ENCODE measurements at regions not wholly inside any gene's neighbourhood (a gene's known extent, or its start where the extent isn't known, plus 50 kb on each side); places are given as distances from the start of the nearest gene placed in this dataset.

DNA sequence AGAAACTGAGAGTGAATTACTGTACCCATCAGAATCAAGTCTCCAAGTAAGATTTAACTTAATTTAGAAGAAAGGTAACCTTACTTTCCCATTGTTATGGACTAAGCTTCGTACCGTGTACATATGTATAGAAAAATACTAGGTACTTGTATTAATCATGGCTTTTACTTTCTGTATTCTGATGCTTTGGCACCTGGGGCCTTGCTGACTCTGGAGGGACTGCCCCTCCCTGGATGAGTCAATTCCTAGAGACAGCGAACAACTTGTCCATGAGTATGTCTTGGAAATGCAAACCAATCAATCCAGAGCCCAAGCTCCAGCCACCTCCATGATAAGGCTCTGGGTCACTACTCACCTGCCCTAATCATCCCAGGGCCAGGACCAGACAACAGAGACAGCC is 50.0 kb upstream of the DGKG start (continued):
- TF ChIP-seq, protein P1, sequence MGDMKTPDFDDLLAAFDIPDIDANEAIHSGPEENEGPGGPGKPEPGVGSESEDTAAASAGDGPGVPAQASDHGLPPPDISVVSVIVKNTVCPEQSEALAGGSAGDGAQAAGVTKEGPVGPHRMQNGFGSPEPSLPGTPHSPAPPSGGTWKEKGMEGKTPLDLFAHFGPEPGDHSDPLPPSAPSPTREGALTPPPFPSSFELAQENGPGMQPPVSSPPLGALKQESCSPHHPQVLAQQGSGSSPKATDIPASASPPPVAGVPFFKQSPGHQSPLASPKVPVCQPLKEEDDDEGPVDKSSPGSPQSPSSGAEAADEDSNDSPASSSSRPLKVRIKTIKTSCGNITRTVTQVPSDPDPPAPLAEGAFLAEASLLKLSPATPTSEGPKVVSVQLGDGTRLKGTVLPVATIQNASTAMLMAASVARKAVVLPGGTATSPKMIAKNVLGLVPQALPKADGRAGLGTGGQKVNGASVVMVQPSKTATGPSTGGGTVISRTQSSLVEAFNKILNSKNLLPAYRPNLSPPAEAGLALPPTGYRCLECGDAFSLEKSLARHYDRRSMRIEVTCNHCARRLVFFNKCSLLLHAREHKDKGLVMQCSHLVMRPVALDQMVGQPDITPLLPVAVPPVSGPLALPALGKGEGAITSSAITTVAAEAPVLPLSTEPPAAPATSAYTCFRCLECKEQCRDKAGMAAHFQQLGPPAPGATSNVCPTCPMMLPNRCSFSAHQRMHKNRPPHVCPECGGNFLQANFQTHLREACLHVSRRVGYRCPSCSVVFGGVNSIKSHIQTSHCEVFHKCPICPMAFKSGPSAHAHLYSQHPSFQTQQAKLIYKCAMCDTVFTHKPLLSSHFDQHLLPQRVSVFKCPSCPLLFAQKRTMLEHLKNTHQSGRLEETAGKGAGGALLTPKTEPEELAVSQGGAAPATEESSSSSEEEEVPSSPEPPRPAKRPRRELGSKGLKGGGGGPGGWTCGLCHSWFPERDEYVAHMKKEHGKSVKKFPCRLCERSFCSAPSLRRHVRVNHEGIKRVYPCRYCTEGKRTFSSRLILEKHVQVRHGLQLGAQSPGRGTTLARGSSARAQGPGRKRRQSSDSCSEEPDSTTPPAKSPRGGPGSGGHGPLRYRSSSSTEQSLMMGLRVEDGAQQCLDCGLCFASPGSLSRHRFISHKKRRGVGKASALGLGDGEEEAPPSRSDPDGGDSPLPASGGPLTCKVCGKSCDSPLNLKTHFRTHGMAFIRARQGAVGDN (IDR thresholded peaks at IDR 0.05): no peak
